ENCODE measurements at regions not wholly inside any gene's neighbourhood (a gene's known extent, or its start where the extent isn't known, plus 50 kb on each side); places are given as distances from the start of the nearest gene placed in this dataset.
"Not testable (repeated sequence)": the region's sequence is repeated elsewhere in the genome, so short reads cannot be mapped to it uniquely, and the experiment has no call there.

DNA sequence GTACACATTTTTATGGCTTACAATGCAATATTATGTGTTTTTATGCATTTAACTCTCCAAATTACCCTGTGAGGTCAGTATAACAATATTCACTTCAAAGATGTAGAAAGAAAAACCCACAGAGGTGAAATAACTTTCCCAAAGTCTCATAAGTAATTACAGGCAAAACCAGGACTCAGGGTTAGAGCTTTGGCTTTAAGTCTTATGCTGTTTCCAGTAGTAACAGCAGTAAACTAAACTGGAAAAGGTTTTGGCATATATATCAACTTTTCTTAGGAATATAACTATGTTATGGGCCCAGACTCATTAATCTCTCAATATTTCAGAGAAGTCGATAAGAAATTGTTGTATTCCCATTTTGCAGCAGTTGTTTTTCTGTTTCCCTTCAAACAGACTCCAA is 206.3 kb upstream of the KCNMB2 start:
- DNase-seq (ENCODE audit: low spot score) = no peak

DNA sequence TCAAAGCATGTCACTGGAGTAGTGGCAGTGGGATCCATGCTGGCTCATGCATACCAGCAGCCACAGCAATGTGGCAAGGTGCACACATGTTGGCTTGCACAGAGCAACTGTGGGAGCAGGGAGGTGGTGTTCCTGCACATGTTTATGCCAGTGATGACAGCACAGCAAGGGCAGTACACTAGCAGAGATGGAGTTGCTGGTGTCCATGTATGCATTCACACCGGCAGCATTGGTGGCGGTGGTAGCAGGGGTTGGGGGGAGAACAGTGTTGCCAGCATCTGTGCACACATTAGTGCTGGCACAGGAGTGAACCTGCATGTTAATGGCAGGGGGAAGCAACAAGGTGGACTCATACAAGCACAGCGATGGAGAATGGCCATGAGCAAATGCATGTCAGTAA is 202.0 kb upstream of the KCNMB2 start:
- no peak for DNase-seq (ENCODE audit: low spot score)

DNA sequence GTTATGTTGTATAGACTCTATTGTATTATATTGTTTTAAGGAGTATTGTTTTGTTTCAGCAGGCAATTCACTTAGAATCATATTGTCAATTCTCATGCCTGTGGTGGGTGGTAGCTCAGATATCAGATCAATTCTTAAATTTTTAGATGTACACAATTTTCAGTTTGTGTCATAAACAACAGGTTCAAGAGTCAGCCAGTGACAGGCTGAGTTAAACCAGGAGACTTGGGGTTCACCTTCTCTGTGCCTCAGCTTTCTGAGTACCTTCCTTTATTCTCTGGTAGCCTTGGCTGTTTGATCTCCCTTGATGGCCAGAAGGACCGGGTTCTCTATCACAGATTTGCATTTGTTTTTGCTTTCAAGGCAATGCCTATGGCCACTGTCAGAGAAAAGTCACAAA is 199.9 kb upstream of the KCNMB2 start:
- no peak for DNase-seq (ENCODE audit: low spot score)

DNA sequence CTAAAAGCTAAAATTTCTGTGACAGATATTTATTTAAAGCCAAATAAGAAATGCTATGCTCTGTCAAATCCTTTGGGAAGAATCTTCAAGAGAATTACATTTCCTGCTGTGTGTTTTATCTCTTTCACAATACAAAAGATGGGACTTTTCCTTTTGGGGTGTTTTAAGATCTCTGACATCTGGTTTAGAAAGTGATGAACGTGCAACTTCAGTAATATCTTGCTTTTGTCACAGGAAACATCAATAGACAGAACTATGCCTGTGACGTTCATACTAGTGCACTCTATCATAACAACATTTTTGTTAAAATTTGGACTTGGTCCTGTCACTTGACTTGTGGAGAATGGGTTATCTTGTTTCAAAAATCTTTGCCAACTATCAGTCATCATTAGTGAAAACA is 195.7 kb upstream of the KCNMB2 start:
- no peak for DNase-seq (ENCODE audit: low spot score)

DNA sequence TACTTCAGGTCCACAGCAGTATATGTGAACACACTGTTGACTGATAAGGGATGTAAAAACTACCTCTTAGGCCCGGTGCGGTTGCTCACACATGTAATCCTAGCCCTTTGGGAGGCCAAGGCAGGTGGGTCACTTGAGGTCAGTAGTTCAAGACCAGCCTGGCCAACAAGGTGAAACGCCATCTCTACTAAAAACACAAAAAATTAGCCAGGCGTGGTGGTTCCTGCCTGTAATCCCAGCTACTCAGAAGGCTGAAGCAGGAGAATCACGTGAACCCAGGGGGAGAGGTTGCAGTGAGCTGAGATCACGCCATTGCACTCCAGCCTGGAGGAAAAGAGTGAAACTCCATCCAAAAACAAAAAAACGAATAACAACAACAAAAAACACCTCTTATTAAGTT is 194.6 kb upstream of the KCNMB2 start:
- DNase-seq (ENCODE audit: low spot score) = no peak

DNA sequence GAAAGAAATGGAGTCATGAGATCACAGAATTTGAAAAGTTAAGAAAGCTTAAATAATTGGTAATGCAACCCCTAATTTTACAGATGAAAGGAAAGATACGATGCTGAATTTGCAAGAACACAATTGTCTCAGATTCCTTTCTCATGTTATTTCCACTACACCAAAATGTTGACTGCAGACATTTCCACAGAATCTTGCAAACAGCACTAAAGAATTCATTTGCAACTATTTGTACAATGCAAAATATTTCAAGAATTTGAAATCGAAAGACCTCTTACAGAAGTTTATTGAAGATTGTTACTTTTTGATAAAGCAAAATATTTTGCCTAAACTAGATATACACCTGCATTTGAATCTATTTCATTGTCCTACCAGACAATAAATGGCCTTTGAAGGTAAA is 194.1 kb upstream of the KCNMB2 start:
- no peak for DNase-seq (ENCODE audit: low spot score)

DNA sequence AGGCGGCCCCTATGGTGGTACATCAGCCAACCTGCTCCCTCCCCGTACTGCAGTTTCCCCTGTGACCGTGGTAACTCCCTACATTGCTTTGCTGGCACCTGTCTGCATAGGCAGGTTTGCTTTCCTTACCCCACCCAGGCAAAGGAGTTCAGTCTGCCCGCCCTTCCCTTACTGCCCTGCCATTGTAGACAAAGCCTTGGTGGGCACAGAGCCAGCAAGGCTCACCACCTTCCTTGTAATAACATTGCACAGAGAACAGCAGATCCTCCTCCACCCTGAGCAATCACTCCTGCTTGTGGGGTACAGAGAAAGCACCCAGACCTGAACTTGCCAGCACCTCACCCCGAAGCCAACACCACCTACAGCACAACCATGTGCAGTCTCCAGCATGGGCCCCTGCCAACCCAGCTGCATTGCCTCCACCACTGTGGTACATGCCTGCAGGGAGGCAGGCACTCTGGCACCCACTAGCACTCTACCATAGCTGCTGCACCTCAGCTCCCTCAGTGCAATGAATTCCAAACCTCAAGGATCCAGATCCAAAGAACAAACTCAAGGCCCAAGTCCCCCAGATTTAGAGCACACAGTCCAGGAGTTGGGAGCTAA is 192.7 kb upstream of the KCNMB2 start:
- no peak for DNase-seq (ENCODE audit: low spot score)

DNA sequence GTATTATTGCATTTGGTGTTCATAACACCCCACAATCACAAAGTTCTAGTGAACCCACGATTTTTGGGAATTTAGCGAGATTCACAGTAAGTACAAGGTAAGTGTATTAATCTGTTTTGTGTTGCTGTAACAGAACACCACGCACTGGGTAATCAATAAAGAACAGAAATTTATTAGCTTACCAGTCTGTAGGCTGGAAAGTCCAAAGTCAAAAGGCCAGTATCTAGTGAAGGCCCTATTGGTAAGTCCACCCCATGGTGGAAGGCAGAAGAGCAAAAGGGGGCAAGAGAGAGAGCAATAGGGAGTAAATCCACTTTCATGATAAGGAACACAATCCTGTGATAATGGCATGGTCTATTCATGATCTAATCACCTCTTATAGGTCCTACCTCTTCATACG is 190.3 kb upstream of the KCNMB2 start:
- DNase-seq (ENCODE audit: low spot score) = no peak

DNA sequence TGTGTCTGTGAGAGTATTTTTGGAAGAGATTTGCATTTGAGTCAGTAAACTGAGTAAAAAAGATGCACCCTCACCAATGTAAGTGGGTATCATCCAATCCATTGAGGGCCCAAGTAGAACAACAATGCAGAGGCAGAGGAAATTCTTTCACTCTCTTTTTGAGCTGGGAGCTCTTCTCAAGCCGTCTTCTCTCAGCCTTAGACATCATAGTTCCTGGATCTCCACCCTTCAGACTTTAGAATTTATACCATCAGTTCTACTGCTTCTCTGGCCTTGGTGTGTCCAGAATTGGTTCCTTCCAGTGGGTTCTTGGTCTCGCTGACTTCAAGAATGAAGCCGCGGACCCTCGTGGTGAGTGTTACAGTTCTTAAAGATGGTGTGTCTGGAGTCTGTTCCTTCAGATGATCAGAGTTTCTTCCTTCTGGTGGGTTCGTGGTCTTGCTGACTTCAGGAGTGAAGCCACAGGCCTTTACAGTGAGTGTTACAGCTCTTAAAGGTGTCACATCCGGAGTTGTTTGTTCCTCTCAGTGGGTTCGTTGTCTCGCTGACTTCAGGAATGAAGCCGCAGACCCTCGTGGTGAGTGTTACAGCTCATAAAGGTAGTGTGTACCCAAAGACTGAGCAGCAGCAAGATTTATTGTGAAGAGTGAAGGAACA is 187.5 kb upstream of the KCNMB2 start:
- not testable (repeated sequence) for DNase-seq (ENCODE audit: low spot score)

DNA sequence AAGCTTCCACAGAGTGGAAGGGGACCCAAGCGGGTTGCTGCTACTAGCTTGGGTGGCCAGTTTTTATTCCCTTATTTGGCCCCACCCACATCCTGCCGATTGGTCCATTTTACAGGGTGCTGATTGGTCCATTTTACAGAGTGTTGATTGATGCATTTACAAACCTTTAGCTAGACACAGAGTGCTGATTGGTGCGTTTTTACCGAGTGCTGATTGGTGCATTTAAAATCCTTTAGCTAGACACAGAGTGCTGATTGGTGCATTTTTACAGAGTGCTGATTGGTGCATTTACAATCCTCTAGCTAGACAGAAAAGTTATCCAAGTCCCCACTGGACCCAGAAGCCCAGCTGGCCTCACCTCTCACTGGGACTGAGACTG is 187.0 kb upstream of the KCNMB2 start:
- not testable (repeated sequence) for DNase-seq (ENCODE audit: low spot score)

DNA sequence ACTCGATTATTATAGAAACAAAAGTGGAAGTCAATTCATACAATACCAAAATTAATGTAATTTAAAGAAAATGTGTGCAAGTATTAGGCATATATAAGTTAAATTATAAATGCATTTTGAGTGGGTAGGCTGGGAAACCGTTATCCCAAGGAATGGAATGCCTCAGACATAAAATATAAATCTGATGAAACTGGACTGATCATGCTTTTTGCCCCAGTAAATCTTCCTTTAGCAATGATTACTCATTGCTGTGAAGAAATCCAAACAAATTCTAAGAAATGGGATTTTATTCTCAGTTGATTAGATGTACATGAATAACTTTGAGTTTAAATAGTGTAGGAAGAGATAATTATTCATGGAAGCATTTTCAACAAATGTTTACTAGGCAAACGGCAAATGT is 185.5 kb upstream of the KCNMB2 start:
- no peak for DNase-seq (ENCODE audit: low spot score)

DNA sequence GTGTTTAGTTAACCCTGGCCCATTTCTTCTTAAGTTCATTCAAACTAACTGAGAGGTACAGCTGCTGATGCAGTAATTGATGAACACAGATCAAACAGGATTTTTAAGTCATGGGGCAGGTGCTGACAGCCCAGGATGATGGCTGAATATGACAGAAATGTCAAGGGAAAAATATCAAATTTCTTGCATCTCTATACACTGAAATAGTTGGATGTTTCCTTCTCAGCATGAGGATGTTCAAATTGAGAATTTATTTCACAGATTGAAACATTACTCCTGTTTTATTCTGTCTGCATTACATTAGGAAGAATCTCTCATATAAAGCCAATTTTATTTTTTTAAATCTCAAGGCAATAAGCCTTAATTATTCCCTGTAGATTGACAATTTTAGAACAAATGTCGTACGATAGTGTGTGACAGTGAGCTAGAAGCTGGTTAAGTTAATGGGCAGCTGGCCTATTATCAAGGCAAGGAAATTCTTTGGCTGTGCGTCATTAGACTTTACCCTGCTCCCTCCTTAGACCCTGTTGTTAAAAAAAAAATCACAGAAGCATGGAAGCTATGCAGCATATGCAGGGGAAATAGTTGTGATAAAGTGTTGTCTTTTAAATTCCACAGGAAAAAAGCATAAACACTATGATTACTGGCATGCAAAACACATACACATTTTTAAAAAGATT is 183.8 kb upstream of the KCNMB2 start:
- DNase-seq (ENCODE audit: low spot score) = peak; percentile 36

DNA sequence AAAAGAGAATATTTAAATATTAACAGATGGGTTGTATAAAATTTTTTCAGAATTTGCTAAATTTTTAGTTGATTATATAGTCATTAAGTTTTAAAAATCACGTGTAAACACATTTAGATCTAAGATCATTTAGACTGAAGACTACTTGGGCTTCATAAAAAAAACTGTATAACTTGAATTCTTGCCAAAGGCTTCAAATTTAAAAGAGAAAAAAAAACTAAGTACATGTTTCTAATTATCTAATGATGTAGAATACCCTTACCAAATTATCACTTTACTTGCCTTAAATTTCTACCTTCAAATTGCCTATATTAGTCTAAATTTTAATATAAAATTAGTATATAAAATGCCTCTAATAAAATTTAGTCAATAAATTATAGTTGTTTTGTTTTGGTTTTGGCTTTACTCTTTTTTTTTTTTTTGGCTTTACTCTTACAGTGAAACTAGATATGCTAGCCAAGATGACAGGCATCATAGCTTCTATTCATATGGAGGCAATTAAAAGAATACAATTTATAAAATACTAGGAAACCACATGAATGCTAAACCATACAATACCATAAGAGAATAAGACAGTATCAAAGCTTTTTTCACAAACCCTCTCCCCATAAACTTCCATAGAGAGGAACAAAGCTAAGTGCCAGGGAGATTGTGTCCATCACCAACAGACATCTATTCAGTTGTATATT is 183.1 kb upstream of the KCNMB2 start:
- no peak for DNase-seq (ENCODE audit: low spot score)

DNA sequence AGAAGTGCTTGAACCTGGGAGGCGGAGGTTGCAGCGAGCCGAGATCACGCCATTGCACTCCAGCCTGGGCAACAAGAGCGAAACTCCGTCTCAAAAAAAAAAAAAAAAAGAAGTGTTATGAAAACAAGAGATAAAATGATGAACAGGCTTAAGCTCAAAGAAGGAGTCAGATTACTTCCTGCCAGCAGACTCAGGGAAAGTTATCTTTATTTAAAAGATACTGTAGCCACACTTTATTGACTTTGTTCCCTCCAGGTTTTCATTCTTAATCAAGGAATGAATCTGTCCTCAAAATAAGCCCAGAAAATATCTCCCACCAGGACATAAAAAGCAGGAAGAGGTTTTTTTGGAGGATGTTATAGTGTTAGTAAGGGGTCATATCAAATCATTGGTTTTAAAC is 176.5 kb upstream of the KCNMB2 start:
- no peak for DNase-seq (ENCODE audit: low spot score)

DNA sequence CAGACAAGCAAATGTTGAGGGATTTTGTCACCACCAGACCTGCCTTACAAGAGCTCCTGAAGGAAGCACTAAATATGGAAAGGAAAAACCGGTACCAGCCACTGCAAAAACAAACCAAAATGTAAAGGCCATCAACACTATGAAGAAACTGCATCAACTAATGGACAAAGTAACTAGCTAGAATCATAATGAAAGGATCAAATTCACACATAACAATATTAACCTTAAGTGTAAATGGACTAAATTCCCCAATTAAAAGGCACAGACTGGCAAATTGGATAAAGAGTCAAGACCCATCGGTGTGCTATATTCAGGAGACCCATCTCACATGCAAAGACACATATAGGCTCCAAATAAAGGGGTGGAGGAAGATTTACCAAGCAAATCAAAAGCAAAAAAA is 173.2 kb upstream of the KCNMB2 start:
- not testable (repeated sequence) for DNase-seq (ENCODE audit: low spot score)

DNA sequence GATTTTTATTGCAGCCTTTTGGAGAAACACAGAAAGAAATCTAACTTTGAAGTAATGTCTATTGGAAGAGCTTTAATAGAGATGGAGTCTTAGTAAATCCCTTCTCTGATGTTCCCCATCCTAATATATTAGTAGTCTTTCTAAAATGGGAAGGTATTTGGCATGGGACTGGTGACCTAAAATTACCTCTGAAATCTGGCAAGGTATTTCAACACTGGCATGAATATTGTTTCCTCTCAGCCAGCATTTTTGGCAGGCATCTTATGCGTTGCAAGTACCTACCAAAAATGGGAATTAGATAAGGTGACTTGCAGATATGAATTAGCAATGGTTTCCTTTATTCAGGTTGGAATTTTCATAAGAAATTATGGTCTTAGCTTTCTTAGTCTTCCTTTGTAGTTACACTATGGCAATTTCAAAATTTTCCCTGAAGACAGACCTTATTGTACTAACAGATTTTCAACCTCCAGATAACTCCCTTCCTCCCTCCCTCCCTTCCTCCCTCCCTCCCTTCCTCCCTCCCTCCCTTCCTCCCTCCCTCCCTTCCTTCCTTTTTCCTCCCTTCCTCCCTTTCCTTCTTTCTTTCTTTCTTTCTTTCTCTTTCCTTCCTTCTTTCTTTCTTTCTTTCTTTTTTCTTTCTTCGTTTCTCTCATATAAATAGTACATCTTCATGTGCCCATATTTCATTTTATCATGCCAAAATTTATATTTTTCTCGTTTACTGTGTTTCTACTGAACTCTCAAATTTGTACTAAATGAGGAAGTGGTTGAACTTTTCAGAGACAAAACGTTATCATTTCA is 168.2 kb upstream of the KCNMB2 start:
- DNase-seq (ENCODE audit: low spot score) = no peak

DNA sequence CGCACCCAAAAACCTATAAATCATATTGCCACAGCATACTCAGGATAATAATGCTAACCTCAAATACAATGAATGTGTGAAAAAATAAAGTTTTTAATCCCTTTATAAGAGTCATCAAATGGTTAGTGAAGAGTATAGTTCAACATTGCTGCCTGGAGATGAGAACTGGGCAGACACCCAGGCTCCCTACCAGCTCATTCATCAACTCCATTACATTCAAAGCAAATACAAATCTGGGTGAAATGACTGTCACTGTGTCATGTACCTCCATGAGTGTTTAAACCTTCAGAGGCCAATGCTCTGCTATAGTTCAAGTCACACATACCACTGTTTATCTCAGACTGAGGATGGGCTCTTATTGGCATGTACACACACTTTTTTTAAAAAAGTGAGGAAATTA is 167.2 kb upstream of the KCNMB2 start:
- DNase-seq (ENCODE audit: low spot score) = no peak

DNA sequence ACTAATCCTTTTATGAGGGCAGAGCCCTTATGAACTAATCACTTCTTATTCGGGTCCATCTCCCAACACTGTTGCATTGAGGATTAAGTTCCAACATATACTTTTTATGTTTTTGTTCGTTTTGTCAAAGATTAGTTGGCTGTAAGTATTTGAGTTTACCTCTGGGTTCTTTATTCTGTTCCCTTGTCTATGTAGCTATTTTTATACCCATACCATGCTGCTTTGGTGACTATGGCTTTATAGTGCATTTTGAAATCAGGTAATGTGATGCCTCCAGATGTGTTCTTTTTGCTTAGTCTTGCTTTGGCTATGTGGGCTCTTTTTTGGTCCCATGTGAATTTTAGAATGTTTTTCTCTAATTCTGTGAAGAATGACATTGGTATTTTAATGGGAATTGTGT is 166.4 kb upstream of the KCNMB2 start:
- no peak for DNase-seq (ENCODE audit: low spot score)

DNA sequence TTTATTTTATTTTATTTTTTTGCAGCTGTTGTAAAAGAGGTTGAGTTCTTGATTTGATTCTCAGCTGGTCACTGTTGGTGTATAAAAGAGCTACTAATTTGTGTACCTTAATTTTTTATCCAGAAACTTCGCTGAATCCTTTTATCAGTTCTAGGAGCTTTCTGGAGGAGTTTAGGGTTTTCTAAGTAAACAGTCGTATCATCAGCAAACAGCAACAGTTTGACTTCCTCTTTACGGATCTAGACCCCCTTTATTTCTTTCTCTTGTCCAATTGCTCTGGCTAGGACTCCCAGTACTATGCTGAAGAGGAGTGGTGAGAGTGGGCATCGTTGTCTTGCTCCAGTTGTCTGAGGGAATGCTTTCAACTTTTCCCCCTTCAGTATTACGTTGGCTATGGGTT is 165.8 kb upstream of the KCNMB2 start:
- DNase-seq (ENCODE audit: low spot score) = no peak

DNA sequence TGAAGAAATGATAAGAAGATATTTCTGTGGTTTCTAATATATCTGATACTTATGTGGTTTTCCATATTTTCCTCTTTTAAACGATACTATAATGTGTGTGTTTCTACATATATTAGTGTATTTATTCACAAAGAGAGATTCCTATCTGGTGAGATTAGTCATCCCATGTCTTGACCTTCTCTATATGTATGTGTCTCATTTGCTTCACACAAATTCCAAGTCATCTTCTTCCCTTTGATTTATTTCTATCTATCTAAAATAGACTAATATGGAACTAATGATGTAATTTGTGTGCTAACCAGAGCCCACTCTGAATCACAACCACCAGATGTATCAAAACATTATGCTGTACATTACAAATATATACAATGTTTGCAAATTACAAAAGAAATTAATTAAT is 154.7 kb upstream of the KCNMB2 start:
- DNase-seq (ENCODE audit: low spot score) = no peak

DNA sequence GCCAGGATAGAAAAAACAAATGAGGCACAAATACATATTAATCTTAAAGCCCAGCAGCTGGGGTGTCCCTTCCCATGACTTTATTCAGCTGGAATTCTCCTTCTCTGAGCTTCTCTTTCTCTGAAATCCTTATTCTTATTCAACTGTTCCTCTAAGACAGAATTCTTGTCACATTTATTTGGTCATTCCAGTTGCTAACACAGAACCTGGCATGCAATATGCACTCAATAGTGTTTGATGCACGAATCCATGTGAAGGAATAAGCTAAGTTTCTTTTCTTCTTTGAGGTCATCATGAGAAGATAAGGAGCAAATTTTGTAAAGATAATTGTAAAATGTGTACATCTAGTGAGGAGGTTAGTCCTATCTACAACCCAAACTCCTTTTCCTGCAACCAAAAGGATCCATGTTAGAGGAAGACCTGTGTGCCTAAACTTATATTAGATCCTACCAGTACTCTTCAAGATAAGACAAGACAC is 154.2 kb upstream of the KCNMB2 start:
- no peak for DNase-seq (ENCODE audit: low spot score)
